Fibroblast of skin of left quadriceps (primary cell): ENCODE measurements at regions not wholly inside any gene's neighbourhood (a gene's known extent, or its start where the extent isn't known, plus 50 kb on each side); places are given as distances from the start of the nearest gene placed in this dataset.
"Not testable (repeated sequence)": the region's sequence is repeated elsewhere in the genome, so short reads cannot be mapped to it uniquely, and the experiment has no call there.

ENCODE experiments used
- DNase-seq, 2 experiments: peaks; one replicate each; pipeline ENCODE4 v3.0.0-alpha.2; 2013; ENCODE audit warnings: low read depth in 2 of 2

DNA sequence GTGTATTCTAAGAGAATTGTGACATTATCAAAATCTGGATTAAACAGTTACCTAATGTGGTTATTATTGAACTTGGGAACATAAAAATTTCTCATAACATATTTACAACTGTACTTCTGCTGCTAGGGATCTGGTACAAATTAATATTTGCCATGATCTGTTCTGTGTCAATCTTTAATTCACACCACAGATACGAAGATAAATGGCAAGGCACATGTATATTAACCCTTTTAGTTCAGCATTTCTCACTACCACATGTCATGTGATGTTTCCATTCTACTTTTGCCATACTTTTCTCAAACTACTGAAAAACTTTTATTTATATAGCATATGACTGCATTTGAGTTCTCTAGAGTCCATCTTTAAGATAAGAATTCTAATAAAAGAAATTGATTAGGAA lies 295.3 kb upstream of the DDX18 start:
- no peak for DNase-seq

- no peak for DNase-seq
These were observed 294.8 kb upstream of the DDX18 start for GRCh38 chr2:117519721-117520120.

GRCh38 chr2:117523267-117523666 lies 291.2 kb upstream of the DDX18 start:
- DNase-seq = no peak

DNA sequence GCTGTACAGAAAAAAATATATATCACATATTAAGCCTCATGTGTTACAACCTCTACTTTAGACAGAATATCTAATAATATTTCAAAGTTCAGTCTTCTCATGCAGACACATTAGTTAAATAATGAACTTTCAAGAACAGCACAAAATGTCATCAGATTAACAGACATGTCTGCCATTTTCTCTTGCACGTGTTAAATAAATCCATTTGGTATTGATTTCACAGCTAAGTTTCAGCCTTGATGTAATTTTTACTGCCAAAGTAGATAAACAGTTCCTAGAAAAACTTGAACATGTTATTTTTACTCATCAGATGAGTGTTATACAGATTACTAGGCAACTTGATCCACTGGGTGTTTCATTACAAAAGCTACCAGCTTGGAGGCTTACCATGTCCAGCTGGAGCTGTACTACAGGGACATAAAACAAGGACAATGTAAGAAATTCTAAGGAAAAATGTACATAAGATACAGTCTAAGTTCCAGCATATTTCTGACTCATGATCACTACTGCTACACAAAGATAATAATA lies 290.7 kb upstream of the DDX18 start:
- DNase-seq = no peak

- DNase-seq = no peak
These were observed 278.4 kb upstream of the DDX18 start for GRCh38 chr2:117536139-117536538.

- DNase-seq = no peak
These were observed 277.5 kb upstream of the DDX18 start for GRCh38 chr2:117537032-117537431.

DNA sequence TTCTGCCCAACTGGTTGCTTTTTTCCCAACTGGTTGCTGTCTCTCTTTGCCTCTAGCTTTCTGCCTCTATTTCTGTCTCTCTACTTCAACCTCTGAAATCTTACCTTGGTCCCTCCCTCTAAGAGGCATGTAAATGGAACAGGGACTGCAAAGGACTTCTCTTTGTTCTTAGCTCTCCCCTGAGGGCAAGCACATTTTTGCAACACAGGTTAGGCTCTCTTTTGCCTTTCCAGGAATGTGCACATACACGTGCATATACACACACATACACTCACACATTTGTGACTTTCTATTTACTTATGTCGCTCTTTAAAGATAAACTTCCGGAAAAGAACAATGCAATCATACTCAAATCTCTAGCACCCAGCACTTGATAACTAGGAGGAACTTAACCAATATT lies 262.6 kb upstream of the DDX18 start:
- DNase-seq = no peak

GRCh38 chr2:117553448-117553847 lies 261.0 kb upstream of the DDX18 start:
- DNase-seq = no peak

DNA sequence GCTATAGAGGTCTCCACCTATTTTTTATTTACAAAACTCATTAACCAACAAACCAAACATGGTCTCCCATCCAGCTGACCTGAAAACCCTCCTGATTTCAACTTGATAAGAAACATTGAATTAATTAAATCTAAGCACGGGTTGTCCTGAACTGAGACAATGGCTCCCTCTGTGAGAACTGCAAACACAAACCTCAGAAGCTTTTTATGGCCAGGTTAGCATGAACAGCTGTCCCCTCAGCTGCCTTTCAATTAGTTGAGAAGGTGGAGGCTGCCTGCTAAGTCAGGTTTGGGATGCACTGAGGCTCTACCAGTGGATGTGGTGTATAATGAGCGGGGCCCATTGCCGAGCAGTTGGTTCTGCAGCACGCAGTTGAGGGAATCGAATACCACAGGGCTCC lies 258.5 kb upstream of the DDX18 start:
- DNase-seq = no peak

GRCh38 chr2:117557626-117558025 lies 256.9 kb upstream of the DDX18 start:
- no peak for DNase-seq

- DNase-seq = no peak
These were observed 251.8 kb upstream of the DDX18 start for GRCh38 chr2:117562654-117563053.

DNA sequence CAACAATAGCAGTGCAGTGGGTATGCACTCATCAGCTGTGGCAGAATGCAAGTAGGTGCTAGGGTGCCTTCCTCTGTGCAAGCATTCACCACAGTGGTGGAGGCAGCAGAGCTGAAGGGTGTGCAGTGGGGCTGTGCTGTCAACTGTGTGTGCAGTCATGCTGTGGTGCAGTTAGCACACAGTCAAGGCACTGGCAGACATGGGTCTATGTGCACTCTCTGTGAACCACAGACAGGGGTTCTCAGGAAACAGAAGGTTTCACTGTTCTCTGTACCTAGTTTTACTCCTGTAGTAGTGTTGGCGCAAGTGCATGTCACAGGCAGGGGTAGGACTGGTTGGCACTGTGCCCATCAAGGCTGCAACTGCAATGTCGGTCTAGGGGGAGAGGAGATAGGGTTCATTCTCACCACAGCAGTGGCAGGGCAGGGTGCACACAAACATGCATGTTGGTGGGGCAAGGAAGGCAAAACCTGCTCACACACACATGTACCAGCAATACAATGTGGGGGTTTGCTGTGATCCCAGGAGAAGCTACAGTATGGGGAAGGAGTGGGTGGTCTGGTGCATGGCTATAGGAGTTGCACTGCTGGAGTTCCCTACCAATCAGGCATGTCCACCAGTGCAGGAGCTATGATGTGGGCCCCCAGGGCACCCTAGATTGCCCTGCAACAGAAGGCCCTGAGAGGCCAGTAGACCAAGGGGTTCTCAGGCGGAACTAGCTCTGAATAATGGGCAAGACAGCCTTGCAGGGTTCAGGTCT lies 242.7 kb upstream of the DDX18 start:
- no peak for DNase-seq

DNA sequence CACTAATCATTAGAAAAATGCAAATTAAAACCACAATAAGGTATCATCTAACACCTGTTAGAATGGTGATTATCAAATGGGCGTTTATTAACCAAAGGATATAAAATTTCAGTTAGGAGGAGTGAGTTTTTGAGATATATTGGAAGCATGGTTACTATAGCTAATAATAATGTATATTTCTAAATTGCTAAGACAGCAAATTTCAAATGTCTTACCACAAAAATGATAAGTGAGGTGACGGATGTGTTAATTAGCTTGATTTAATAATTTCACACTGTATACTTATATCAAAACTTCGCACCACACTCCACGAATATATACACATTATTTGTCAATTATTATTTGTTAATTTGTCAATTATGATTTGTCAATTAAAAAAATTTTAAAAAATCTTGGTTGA lies 227.2 kb upstream of the DDX18 start:
- no peak for DNase-seq

GRCh38 chr2:117603060-117603459 lies 211.4 kb upstream of the DDX18 start:
- DNase-seq = no peak

GRCh38 chr2:117603567-117603966 lies 210.9 kb upstream of the DDX18 start:
- no peak for DNase-seq

DNA sequence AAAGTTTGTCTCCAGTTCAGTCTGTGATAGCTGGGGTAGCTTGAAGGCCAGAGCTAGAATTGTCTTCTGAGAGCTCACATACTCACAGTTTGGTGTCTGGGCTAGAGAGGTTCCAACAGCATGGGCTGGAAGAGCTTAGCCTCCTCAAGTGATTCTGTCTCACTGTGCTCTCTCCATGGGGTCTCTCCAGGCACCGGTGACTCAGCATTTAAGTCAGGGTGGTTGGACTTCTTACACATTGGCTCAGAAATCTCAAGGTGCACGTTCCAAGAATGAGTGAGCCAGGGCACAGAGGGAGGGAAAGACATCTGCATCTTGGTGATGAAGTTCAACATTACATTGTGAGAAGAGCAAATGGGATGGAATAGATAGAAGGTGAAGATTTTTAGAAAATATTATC lies 207.3 kb upstream of the DDX18 start:
- no peak for DNase-seq

- no peak for DNase-seq
These were observed 201.4 kb upstream of the DDX18 start for GRCh38 chr2:117613101-117613500.

- DNase-seq = no peak
These were observed 200.2 kb upstream of the DDX18 start for GRCh38 chr2:117614296-117614695.

DNA sequence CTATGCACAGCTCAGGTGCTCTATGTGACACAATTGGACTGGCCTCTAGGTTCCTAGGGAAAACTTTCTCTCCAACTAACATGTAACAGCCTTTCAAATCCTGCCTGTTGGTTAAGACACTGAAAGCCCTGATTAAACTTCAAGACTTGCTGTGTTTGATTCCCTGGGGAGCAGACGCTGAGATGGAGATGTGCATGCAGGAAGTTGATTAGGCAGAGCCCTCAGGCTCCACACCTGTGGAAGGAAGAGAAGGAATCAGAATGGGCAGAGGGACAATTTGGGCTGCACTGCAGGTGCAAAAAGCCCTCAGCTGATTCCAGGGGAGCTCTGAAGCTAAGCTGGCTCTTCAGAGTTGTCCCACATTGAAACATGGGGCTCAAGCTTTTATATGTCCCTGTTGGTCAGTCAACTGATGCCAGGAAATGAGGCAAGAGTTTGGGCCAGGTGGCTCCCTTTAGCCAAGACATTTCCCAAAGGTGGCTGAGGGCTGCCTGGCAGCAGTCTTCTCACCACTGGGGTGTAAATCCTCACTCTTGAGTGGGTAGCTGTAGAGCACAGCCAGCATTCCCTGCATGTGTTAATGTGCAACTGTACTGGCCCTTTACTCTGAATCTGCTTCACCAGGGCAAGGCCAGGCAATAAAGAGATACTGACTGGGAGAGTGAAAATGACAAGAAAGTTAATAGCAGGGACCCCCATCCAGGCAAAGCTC lies 199.5 kb upstream of the DDX18 start:
- no peak for DNase-seq

DNA sequence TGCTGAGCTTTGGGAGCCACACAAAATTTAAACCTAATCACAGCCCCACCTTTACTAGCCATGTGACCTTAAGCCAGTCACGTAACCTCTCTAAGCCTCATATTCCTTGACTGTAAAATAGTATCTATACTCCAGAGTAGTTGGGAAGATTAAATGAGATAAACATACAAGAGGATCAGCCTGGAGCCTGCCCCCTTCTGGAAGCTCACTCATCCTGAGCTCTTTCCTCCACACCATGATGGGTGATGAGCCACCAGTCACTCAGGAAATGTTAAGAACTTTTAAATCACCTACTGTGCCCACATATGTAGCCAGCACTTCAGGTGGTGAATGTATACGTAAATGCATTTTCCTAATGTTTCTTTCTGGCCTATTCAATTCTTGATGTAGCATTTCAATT lies 195.9 kb upstream of the DDX18 start:
- DNase-seq = no peak

- DNase-seq = no peak
These were observed 193.2 kb upstream of the DDX18 start for GRCh38 chr2:117621326-117621725.

- DNase-seq = not testable (repeated sequence)
These were observed 191.3 kb upstream of the DDX18 start for GRCh38 chr2:117623175-117623574.
